Thoracic aorta (tissue), 2 donors: ENCODE measurements at regions not wholly inside any gene's neighbourhood (a gene's known extent, or its start where the extent isn't known, plus 50 kb on each side); places are given as distances from the start of the nearest gene placed in this dataset.

Experiments
- ATAC-seq: fragments of 150-250 bp; one replicate; pipeline ENCODE4 v1.8.0; 2017; ENCODE audit warnings: low read depth; ENCODE audit not compliant: insufficient number of reproducible peaks, low FRiP score
- DNase-seq: peaks from one replicate; pipeline ENCODE4 v3.0.0-alpha.2; 2020; ENCODE audit warnings: low spot score
- H3K27ac ChIP-seq, 2 donors: fragments of 200-600 bp; sonication (generic); 1 replicate in 1 of 2; 2 replicates in 1 of 2; pipeline ENCODE4 v1.5.1; 2016; ENCODE audit warnings: mild to moderate bottlenecking in 2 of 2, moderate library complexity in 2 of 2
- H3K27me3 ChIP-seq: fragments of 200-600 bp; sonication (generic); replicated peaks from 2 replicates; pipeline ENCODE4 v1.6.0; 2016; ENCODE audit warnings: mild to moderate bottlenecking; ENCODE audit not compliant: insufficient read depth
- H3K36me3 ChIP-seq: fragments of 200-600 bp; sonication (generic); one replicate; pipeline ENCODE4 v1.5.1; 2016
- H3K4me1 ChIP-seq, 2 donors: fragments of 200-600 bp; sonication (generic); 1 replicate in 1 of 2; 2 replicates in 1 of 2; pipeline versions ENCODE4 v1.5.1 to v1.6.0; 2016; ENCODE audit warnings: low read depth in 2 of 2, mild to moderate bottlenecking in 1 of 2; ENCODE audit not compliant: control insufficient read depth in 1 of 2
- H3K4me3 ChIP-seq: fragments of 200-600 bp; sonication (generic); 2 replicates; pipeline ENCODE4 v1.5.1; 2016; ENCODE audit warnings: mild to moderate bottlenecking
- H3K9me3 ChIP-seq: fragments of 200-600 bp; sonication (generic); 2 replicates; pipeline ENCODE4 v1.5.1; 2016
- CTCF ChIP-seq: fragments of 200-600 bp; sonication (generic); IDR thresholded peaks from one replicate; pipeline ENCODE4 v1.5.1; 2019; ENCODE audit warnings: antibody characterized with exemption

- no peak overlapping the region for H3K27ac ChIP-seq
- H3K36me3 ChIP-seq, result no peaks in the 10 kb centered on the region
- H3K4me3 ChIP-seq, result no peak overlapping the region
- no peak for TF ChIP-seq CTCF
- H3K9me3 ChIP-seq, result no peaks in the 10 kb centered on the region
- H3K27me3 ChIP-seq, result no peaks in the 10 kb centered on the region
- no peaks in the 10 kb centered on the region for H3K4me1 ChIP-seq
- DNase-seq (no peak), ATAC-seq (no peak)
Measured at GRCh38 chr6:112749673-112750072, 402.5 kb downstream of the RFPL4B start.

DNA sequence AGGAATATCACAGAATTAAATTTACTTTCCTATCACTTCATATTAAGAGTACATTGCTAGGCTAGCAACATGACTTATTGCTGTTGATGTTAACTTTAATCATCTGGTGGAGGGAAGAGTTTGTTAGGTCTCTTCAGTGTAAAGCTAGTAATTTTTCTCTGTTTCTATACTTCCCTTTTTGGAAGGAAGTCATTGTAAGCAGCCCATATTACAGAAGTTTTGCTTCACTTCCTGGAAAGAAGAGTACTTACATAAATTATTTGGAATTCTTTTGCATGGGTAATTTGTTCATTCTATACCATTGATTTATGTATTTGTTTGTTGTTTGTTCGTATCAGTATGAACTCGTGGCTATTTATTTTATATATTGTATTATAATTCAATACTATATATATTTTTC lies 405.2 kb downstream of the RFPL4B start:
- Histone ChIP-seq H3K4me1 (no peaks in the 10 kb centered on the region), H3K4me3 (no peak overlapping the region), H3K27ac (no peak overlapping the region), H3K36me3 (no peaks in the 10 kb centered on the region), H3K9me3 (no peaks in the 10 kb centered on the region), H3K27me3 (no peaks in the 10 kb centered on the region)
- no peak for TF ChIP-seq CTCF
- ATAC-seq (no peak), DNase-seq (no peak)

DNA sequence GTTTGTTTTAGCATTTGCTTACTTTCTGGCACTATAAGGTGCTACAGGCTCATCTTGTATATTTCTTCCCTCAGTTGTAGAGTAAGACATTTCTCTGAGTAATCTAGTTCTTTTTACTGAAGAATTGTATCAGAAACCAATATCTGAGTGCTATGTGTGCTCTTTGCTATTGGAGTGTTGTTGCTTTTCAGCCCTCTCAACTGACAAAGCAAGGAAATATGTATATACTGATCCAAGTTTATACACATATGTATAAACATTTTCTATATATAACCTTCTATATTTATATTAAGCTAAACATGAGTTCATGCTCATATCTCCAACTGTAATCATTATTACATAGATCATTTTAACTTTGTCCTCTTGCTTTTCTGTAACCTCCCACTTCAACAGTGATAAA lies 405.7 kb downstream of the RFPL4B start:
- Histone ChIP-seq H3K4me3 (no peak overlapping the region), H3K36me3 (no peaks in the 10 kb centered on the region)
- no peak for TF ChIP-seq CTCF

DNA sequence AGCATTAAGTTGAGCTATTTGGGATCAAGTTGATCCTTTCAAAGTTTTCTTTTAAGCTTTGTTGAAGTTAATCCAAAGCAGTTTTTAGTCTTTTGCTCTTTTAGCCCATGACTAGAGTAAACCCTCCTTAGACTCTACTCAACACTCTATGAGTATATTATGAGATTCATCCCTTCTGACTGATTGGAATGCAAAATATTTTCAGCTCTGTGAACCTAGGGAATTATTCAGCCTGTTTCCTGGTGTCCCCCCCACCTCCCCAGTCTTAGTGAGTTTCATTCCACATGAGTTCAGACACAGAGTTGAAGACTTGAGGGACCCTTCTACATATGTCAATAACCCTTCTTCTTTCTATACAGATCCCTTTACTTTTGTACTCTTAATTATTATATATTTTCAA lies 413.7 kb downstream of the RFPL4B start:
- no peak for TF ChIP-seq CTCF
- ATAC-seq (no peak), DNase-seq (no peak)
- H3K4me3 ChIP-seq, result no peak overlapping the region
- H3K27ac ChIP-seq, result no peak overlapping the region
- no peaks in the 10 kb centered on the region for H3K36me3 ChIP-seq
- H3K4me1 ChIP-seq, result no peaks in the 10 kb centered on the region
- no peaks in the 10 kb centered on the region for H3K27me3 ChIP-seq
- H3K9me3 ChIP-seq, result no peaks in the 10 kb centered on the region

More for the DNA sequence above, 405.7 kb downstream of the RFPL4B start:
- H3K27me3 ChIP-seq, result no peaks in the 10 kb centered on the region
- H3K9me3 ChIP-seq, result no peaks in the 10 kb centered on the region
- no peak for ATAC-seq
- H3K4me1 ChIP-seq, result no peaks in the 10 kb centered on the region
- no peak overlapping the region for H3K27ac ChIP-seq
- no peak for DNase-seq

DNA sequence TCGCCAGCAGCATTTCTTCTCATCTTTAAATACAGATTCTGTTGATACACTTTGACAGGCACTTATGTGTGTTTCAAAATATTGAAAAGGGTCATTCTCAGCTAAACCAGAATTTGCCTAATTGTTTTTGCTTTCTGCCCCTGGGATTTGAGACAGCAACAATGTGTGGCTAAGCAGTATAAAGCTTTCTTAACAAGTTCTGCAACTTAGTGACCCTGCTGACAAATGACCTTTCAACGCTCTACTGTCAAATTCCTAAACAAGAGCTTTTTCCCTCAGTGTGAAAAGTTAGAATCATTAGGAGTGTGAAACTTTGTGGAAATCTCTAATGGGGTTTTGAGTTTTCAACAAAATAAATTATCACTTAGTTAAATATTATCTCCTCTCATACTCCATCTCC lies 414.6 kb downstream of the RFPL4B start:
- no peak for TF ChIP-seq CTCF
- ATAC-seq, result no peak

More for the DNA sequence above, 414.6 kb downstream of the RFPL4B start:
- Histone ChIP-seq H3K27me3 (no peaks in the 10 kb centered on the region), H3K36me3 (no peaks in the 10 kb centered on the region), H3K4me3 (no peak overlapping the region), H3K27ac (no peak overlapping the region), H3K9me3 (no peaks in the 10 kb centered on the region), H3K4me1 (no peaks in the 10 kb centered on the region)
- DNase-seq, result no peak
